Body of pancreas (tissue), 4 donors: ENCODE measurements at regions not wholly inside any gene's neighbourhood (a gene's known extent, or its start where the extent isn't known, plus 50 kb on each side); places are given as distances from the start of the nearest gene placed in this dataset.
A peak's percentile ranks its signal among the peaks of the same experiment; 100 is the strongest.

Experiments used
- ATAC-seq: fragments of 150-250 bp; one replicate; pipeline ENCODE4 v1.9.1; 2016
- DNase-seq, 4 donors: peaks; one replicate each; pipeline ENCODE4 v3.0.0-alpha.2; 2019
- H3K27ac ChIP-seq, 4 donors: fragments of 200-600 bp; sonication (generic); 1 replicate in 3 of 4; 2 replicates in 1 of 4; pipeline versions ENCODE4 v1.5.1 to v1.6.1; 2016 to 2019; ENCODE audit warnings: mild to moderate bottlenecking in 1 of 4, mixed read lengths in 1 of 4, moderate library complexity in 1 of 4
- H3K27me3 ChIP-seq, 2 donors: fragments of 200-600 bp; sonication (generic); one replicate each; pipeline ENCODE4 v1.6.0; 2016; ENCODE audit warnings: mild to moderate bottlenecking in 1 of 2
- H3K36me3 ChIP-seq, 2 donors: fragments of 200-600 bp; sonication (generic); replicated peaks in 1 of 2; 2 replicates each; pipeline ENCODE4 v1.5.1; 2016; ENCODE audit warnings: low read depth in 2 of 2; ENCODE audit not compliant: insufficient read depth in 1 of 2
- H3K4me1 ChIP-seq: fragments of 200-600 bp; sonication (generic); one replicate; pipeline ENCODE4 v1.6.0; 2016
- H3K4me3 ChIP-seq, 2 donors: fragments of 200-600 bp; sonication (generic); 1 replicate in 1 of 2; 2 replicates in 1 of 2; pipeline ENCODE4 v1.5.1; 2016 to 2019
- H3K9me3 ChIP-seq, 3 donors: fragments of 200-600 bp; sonication (generic); 1 replicate in 2 of 3; 2 replicates in 1 of 3; pipeline ENCODE4 v1.5.1; 2016
- CTCF ChIP-seq, 7 experiments: fragments of 450-650 bp in 4 of 7; fragments of 200-600 bp in 3 of 7; sonication (generic) in 3 of 7; IDR thresholded peaks; one replicate each; pipeline ENCODE4 v1.5.1; 2016 to 2019; ENCODE audit warnings: antibody characterized with exemption in 7 of 7
- POLR2A ChIP-seq, 3 donors: fragments of 450-650 bp; IDR thresholded peaks; one replicate each; pipeline ENCODE4 v1.6.1; 2016; ENCODE audit warnings: antibody characterized with exemption in 3 of 3, mild to moderate bottlenecking in 2 of 3
- WGBS, 2 donors: methylation state at CpG; one replicate each; pipeline ENCODE4 v1.1.5; 2017; 5-methylcytosine and 5-hydroxymethylcytosine counted together
- intact Hi-C: fragments of 100-400 bp; cut with DNase I; formaldehyde crosslinking; loops from one replicate; pipeline ENCODE4 v1.15.1; 2023

GRCh38 chr3:194869482-194870169, 183.9 kb downstream of the FAM43A start:
- H3K27me3 ChIP-seq = no peaks in the 10 kb centered on the region
- intact Hi-C loops = no loop called here
- TF ChIP-seq POLR2A (IDR thresholded peaks at IDR 0.05) (no peak), CTCF (IDR thresholded peaks at IDR 0.05) (no peak)
- no peak overlapping the region for H3K4me3 ChIP-seq
- no peaks in the 10 kb centered on the region for H3K9me3 ChIP-seq
- H3K36me3 ChIP-seq = no peaks in the 10 kb centered on the region
- WGBS, 2 donors = 89 to 95% methylated on average over 14 of the region's 14 CpGs
- H3K27ac ChIP-seq = no peak overlapping the region
- ATAC-seq = no peak
- DNase-seq = no peak
- H3K4me1 ChIP-seq = peaks cover 35% of the 10 kb centered on the region

GRCh38 chr3:194870394-194871110, 184.9 kb downstream of the FAM43A start:
- H3K9me3 ChIP-seq = no peaks in the 10 kb centered on the region
- no peak for TF ChIP-seq CTCF (IDR thresholded peaks at IDR 0.05)
- TF ChIP-seq POLR2A (IDR thresholded peaks at IDR 0.05) = no peak
- H3K36me3 ChIP-seq = no peaks in the 10 kb centered on the region
- DNase-seq = no peak
- no peak overlapping the region for H3K4me3 ChIP-seq
- WGBS, 2 donors = 41 to 67% methylated on average over 8 to 13 of the region's 13 CpGs
- peak; percentile 27 for ATAC-seq
- H3K27me3 ChIP-seq = no peaks in the 10 kb centered on the region
- peaks cover 35% of the 10 kb centered on the region for H3K4me1 ChIP-seq
- peak overlapping the region in 3 of 4 donors; percentile 35 to 74 (median 61) for H3K27ac ChIP-seq
- intact Hi-C loops = no loop called here

GRCh38 chr3:194871143-194871863, 185.6 kb downstream of the FAM43A start:
- TF ChIP-seq POLR2A (IDR thresholded peaks at IDR 0.05) = no peak
- no peak for TF ChIP-seq CTCF (IDR thresholded peaks at IDR 0.05)
- ATAC-seq (peak; percentile 59), DNase-seq (peak; percentile 49 to 75 (median 70))
- no peaks in the 10 kb centered on the region for H3K36me3 ChIP-seq
- H3K4me1 ChIP-seq = peaks cover 35% of the 10 kb centered on the region
- no peaks in the 10 kb centered on the region for H3K27me3 ChIP-seq
- H3K4me3 ChIP-seq = no peak overlapping the region
- peak overlapping the region; percentile 35 to 74 (median 49) for H3K27ac ChIP-seq
- H3K9me3 ChIP-seq = no peaks in the 10 kb centered on the region
- intact Hi-C loops = no loop called here
- WGBS, 2 donors = 11 to 17% methylated on average over 8 to 13 of the region's 13 CpGs

- 57 to 61% methylated on average over 14 of the region's 14 CpGs for WGBS, 2 donors
- Histone ChIP-seq H3K27ac (peak overlapping the region; percentile 35 to 74 (median 49)), H3K4me1 (peaks cover 33% of the 10 kb centered on the region), H3K4me3 (no peak overlapping the region), H3K36me3 (no peaks in the 10 kb centered on the region), H3K9me3 (no peaks in the 10 kb centered on the region), H3K27me3 (no peaks in the 10 kb centered on the region)
- intact Hi-C loops = no loop called here
- peak in 1 of 4 donors; percentile 44 for DNase-seq
- no peak for ATAC-seq
- TF ChIP-seq CTCF (IDR thresholded peaks at IDR 0.05) = no peak
- TF ChIP-seq POLR2A (IDR thresholded peaks at IDR 0.05) = no peak
Observed at GRCh38 chr3:194871864-194872668, 186.4 kb downstream of the FAM43A start.
